ENCODE measurements at regions not wholly inside any gene's neighbourhood (a gene's known extent, or its start where the extent isn't known, plus 50 kb on each side); places are given as distances from the start of the nearest gene placed in this dataset.

DNA sequence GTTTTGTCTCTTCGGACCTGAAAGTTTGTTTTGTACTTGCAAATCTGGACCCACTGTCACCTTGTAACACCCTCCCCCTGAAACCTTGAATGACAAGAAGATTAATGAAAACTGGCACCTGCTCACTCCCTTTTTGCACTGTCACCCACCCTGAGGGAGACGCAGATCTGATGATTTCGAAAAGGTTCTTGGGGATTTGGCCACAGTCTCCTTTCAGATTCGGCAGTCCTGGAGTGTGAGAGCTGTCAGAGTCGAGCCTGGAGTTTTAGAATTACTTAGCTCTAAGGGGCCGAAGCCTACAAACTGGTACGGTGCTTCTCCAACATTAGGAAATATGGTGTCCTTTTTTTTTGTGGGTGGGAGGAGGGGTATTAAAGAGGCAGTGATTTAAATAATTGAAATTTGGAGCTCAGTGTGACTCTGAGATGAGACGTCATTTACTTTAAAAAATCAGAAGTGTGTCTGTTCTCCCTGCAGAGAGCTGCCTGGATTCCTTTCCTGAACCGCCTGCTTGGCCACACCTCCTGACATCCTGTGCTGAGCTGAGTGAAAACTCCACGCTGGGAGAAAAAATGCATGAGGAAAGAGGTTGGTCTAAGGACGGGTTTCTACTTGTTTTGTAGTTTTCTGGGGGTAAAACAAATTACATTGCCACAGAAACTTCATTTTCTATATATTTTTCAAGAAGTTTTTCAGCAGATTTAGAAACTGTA, 447.0 kb upstream of the CDH4 start:
- no peaks in the 10 kb centered on the region for H3K36me3 ChIP-seq (ENCODE audit: control insufficient read depth in 1 of 2, insufficient read depth in 2 of 2, low read length in 2 of 2)
- H2BK5ac ChIP-seq (ENCODE audit: low read depth, low read length, poor library complexity) = no peak overlapping the region
- H3K79me1 ChIP-seq (ENCODE audit: low read length) = no peaks in the 10 kb centered on the region
- H3K4me3 ChIP-seq (ENCODE audit: low read depth, low read length) = no peak overlapping the region
- no peak overlapping the region for H2BK120ac ChIP-seq (ENCODE audit: insufficient read depth, low read length, poor library complexity)
- H4K8ac ChIP-seq (ENCODE audit: low read depth, low read length) = no peak overlapping the region
- H2AK5ac ChIP-seq (ENCODE audit: low read length) = no peak overlapping the region
- no peak overlapping the region for H3K14ac ChIP-seq (ENCODE audit: low read length)
- no peaks in the 10 kb centered on the region for H3K27me3 ChIP-seq (ENCODE audit: insufficient read depth, low read length)
- no peak overlapping the region for H4K91ac ChIP-seq (ENCODE audit: low read depth, low read length)
- H2BK12ac ChIP-seq (ENCODE audit: low read length) = no peak overlapping the region
- H4K12ac ChIP-seq (ENCODE audit: low read depth, low read length) = no peak overlapping the region
- H3K18ac ChIP-seq (ENCODE audit: low read length) = no peak overlapping the region
- H3K9ac ChIP-seq (ENCODE audit: low read length) = no peak overlapping the region
- H3K79me2 ChIP-seq (ENCODE audit: control insufficient read depth, insufficient read depth, low read length, poor library complexity) = no peaks in the 10 kb centered on the region
- no peak overlapping the region for H2AFZ ChIP-seq (ENCODE audit: insufficient read depth, low read length, poor library complexity)
- peak overlapping the region; percentile 22 for H3K4me2 ChIP-seq (ENCODE audit: low read length)
- no peak overlapping the region for H3K23ac ChIP-seq (ENCODE audit: low read length)
- DNase-seq = no peak
- H3K4ac ChIP-seq (ENCODE audit: low read depth, low read length) = no peak overlapping the region
- peak overlapping the region; percentile 1 for H3K27ac ChIP-seq (ENCODE audit: low read depth, low read length)
- WGBS (ENCODE audit: extremely low coverage, insufficient coverage, insufficient read length) = no CpG with 5 or more reads among the region's 11 CpGs
- peaks cover 5% of the 10 kb centered on the region for H3K9me3 ChIP-seq (ENCODE audit: insufficient read depth, low read depth, low read length)
- peaks cover 6 to 9% of the 10 kb centered on the region in 2 experiments for H3K4me1 ChIP-seq (ENCODE audit: control insufficient read depth in 1 of 2, insufficient read depth in 2 of 2, low read length in 2 of 2)

DNA sequence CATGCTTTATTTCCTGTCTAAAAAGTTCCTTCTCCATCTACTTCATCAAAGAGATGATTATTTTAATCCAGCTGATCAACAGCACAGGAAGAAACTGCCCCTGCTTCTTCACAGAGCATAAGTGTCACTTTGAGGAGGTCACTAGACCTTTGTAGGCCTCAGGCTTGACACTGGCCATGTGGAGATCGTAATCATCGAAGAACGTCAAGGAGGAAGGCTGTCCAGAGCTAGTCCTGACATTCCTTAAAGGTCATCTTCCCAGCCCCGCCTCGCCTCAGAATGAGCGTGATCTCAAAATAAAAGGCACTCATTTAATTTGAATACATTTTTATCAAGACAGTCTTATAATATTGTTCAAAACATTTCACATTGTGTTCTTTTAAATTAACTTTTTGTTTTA, 445.7 kb upstream of the CDH4 start:
- Histone ChIP-seq H3K9ac (ENCODE audit: low read length) (no peak overlapping the region), H2BK5ac (ENCODE audit: low read depth, low read length, poor library complexity) (no peak overlapping the region), H2BK12ac (ENCODE audit: low read length) (no peak overlapping the region), H3K36me3 (ENCODE audit: control insufficient read depth in 1 of 2, insufficient read depth in 2 of 2, low read length in 2 of 2) (no peaks in the 10 kb centered on the region), H3K79me2 (ENCODE audit: control insufficient read depth, insufficient read depth, low read length, poor library complexity) (no peaks in the 10 kb centered on the region), H2AK5ac (ENCODE audit: low read length) (no peak overlapping the region), H2BK120ac (ENCODE audit: insufficient read depth, low read length, poor library complexity) (no peak overlapping the region), H3K4me1 (ENCODE audit: control insufficient read depth in 1 of 2, insufficient read depth in 2 of 2, low read length in 2 of 2) (peaks cover 6 to 9% of the 10 kb centered on the region in 2 experiments), H2AFZ (ENCODE audit: insufficient read depth, low read length, poor library complexity) (no peak overlapping the region), H3K14ac (ENCODE audit: low read length) (no peak overlapping the region), H3K4ac (ENCODE audit: low read depth, low read length) (no peak overlapping the region), H4K8ac (ENCODE audit: low read depth, low read length) (no peak overlapping the region), H3K4me2 (ENCODE audit: low read length) (no peak overlapping the region), H3K79me1 (ENCODE audit: low read length) (no peaks in the 10 kb centered on the region), H4K91ac (ENCODE audit: low read depth, low read length) (no peak overlapping the region), H4K12ac (ENCODE audit: low read depth, low read length) (no peak overlapping the region), H3K23ac (ENCODE audit: low read length) (no peak overlapping the region), H3K4me3 (ENCODE audit: low read depth, low read length) (no peak overlapping the region), H3K9me3 (ENCODE audit: insufficient read depth, low read depth, low read length) (peaks cover 5% of the 10 kb centered on the region), H3K27ac (ENCODE audit: low read depth, low read length) (no peak overlapping the region), H3K18ac (ENCODE audit: low read length) (no peak overlapping the region), H3K27me3 (ENCODE audit: insufficient read depth, low read length) (no peaks in the 10 kb centered on the region)
- WGBS (ENCODE audit: extremely low coverage, insufficient coverage, insufficient read length) = no CpG with 5 or more reads among the region's 6 CpGs
- DNase-seq = no peak

DNA sequence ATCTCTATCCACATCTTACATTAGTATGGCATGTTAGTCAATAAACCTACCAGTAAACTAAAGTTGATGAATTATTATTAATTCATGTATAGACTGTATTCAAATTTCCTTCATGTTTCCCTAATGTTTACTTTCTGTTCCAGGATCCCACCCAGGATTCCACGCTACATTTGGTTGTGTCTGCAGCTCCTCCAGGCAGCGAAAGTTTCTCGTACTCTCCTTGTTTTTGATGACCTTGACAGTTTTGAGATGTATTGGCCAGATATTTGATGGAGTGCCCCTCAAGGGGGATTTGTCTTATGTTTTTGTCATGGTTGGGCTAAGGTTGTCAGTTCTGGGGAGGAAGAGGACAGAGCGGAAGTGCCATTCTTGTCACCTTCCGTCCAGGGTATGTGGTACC, 445.2 kb upstream of the CDH4 start:
- no peak for DNase-seq
- Histone ChIP-seq H4K91ac (ENCODE audit: low read depth, low read length) (no peak overlapping the region), H3K27ac (ENCODE audit: low read depth, low read length) (no peak overlapping the region), H3K36me3 (ENCODE audit: control insufficient read depth in 1 of 2, insufficient read depth in 2 of 2, low read length in 2 of 2) (no peaks in the 10 kb centered on the region), H3K79me1 (ENCODE audit: low read length) (no peaks in the 10 kb centered on the region), H2AFZ (ENCODE audit: insufficient read depth, low read length, poor library complexity) (no peak overlapping the region), H4K12ac (ENCODE audit: low read depth, low read length) (no peak overlapping the region), H2AK5ac (ENCODE audit: low read length) (no peak overlapping the region), H3K4ac (ENCODE audit: low read depth, low read length) (no peak overlapping the region), H3K27me3 (ENCODE audit: insufficient read depth, low read length) (no peaks in the 10 kb centered on the region), H3K4me3 (ENCODE audit: low read depth, low read length) (no peak overlapping the region), H2BK120ac (ENCODE audit: insufficient read depth, low read length, poor library complexity) (no peak overlapping the region), H3K23ac (ENCODE audit: low read length) (no peak overlapping the region), H3K9ac (ENCODE audit: low read length) (no peak overlapping the region), H4K8ac (ENCODE audit: low read depth, low read length) (no peak overlapping the region), H3K18ac (ENCODE audit: low read length) (no peak overlapping the region), H3K14ac (ENCODE audit: low read length) (no peak overlapping the region), H3K9me3 (ENCODE audit: insufficient read depth, low read depth, low read length) (peaks cover 5% of the 10 kb centered on the region), H2BK12ac (ENCODE audit: low read length) (no peak overlapping the region), H3K4me2 (ENCODE audit: low read length) (no peak overlapping the region), H3K79me2 (ENCODE audit: control insufficient read depth, insufficient read depth, low read length, poor library complexity) (no peaks in the 10 kb centered on the region), H2BK5ac (ENCODE audit: low read depth, low read length, poor library complexity) (no peak overlapping the region), H3K4me1 (ENCODE audit: control insufficient read depth in 1 of 2, insufficient read depth in 2 of 2, low read length in 2 of 2) (peaks cover 6 to 9% of the 10 kb centered on the region in 2 experiments)
- WGBS (ENCODE audit: extremely low coverage, insufficient coverage, insufficient read length) = no CpG with 5 or more reads among the region's 5 CpGs

DNA sequence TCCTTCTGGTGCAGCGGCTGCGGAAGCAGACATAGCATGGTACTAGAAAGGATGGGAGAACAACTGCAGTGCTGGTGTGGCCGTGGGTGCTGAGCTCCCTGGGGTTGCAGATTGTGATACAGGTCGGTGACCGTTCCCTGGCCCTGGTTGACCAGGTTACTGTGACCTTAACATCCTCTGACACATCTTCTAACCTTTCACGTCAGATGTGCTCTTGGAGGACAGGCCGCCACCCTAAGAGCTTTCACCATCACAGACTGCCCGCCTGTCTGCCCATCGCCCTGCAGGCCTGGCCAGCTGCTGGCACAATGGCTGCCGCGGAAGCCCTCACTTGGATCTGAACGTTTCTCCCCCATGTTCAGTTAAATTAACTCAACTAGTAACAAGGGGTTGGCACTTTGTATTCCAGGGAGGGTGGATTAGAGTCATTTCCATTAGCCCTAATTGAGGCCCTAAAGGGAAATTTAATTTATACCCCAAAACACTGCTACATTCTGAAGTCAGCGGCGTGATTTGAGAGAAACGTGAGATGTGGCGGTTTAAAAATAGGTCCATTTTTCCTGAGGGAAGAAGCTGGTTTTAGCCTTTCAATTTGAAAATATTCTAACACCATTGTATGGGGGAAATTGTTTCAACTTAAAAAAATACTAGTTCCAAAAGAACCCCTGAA, 443.9 kb upstream of the CDH4 start:
- Histone ChIP-seq H4K8ac (ENCODE audit: low read depth, low read length) (no peak overlapping the region), H3K27me3 (ENCODE audit: insufficient read depth, low read length) (no peaks in the 10 kb centered on the region), H3K4me1 (ENCODE audit: control insufficient read depth in 1 of 2, insufficient read depth in 2 of 2, low read length in 2 of 2) (peaks cover 6 to 9% of the 10 kb centered on the region in 2 experiments), H3K27ac (ENCODE audit: low read depth, low read length) (no peak overlapping the region), H3K4me2 (ENCODE audit: low read length) (no peak overlapping the region), H2AK5ac (ENCODE audit: low read length) (no peak overlapping the region), H3K9me3 (ENCODE audit: insufficient read depth, low read depth, low read length) (peaks cover 5% of the 10 kb centered on the region), H3K4ac (ENCODE audit: low read depth, low read length) (no peak overlapping the region), H2AFZ (ENCODE audit: insufficient read depth, low read length, poor library complexity) (no peak overlapping the region), H3K79me2 (ENCODE audit: control insufficient read depth, insufficient read depth, low read length, poor library complexity) (no peaks in the 10 kb centered on the region), H3K4me3 (ENCODE audit: low read depth, low read length) (peak overlapping the region; percentile 2), H2BK12ac (ENCODE audit: low read length) (no peak overlapping the region), H2BK5ac (ENCODE audit: low read depth, low read length, poor library complexity) (no peak overlapping the region), H3K9ac (ENCODE audit: low read length) (no peak overlapping the region), H4K91ac (ENCODE audit: low read depth, low read length) (no peak overlapping the region), H3K36me3 (ENCODE audit: control insufficient read depth in 1 of 2, insufficient read depth in 2 of 2, low read length in 2 of 2) (no peaks in the 10 kb centered on the region), H3K23ac (ENCODE audit: low read length) (no peak overlapping the region), H4K12ac (ENCODE audit: low read depth, low read length) (no peak overlapping the region), H2BK120ac (ENCODE audit: insufficient read depth, low read length, poor library complexity) (no peak overlapping the region), H3K79me1 (ENCODE audit: low read length) (no peaks in the 10 kb centered on the region), H3K18ac (ENCODE audit: low read length) (no peak overlapping the region), H3K14ac (ENCODE audit: low read length) (no peak overlapping the region)
- WGBS (ENCODE audit: extremely low coverage, insufficient coverage, insufficient read length) = no CpG with 5 or more reads among the region's 16 CpGs
- DNase-seq = no peak
